WTC11 (cell line): ENCODE measurements at regions not wholly inside any gene's neighbourhood (a gene's known extent, or its start where the extent isn't known, plus 50 kb on each side); places are given as distances from the start of the nearest gene placed in this dataset.

Experiments
- ATAC-seq: fragments of 200-7000 bp; cut with Tn5 transposase; 2 replicates; pipeline ENCODE4 v1.10.0; 2021; ENCODE audit warnings: mild to moderate bottlenecking, moderate library complexity
- CTCF ChIA-PET: fragments of 300-600 bp; sonication (Branson Sonifier 250); formaldehyde crosslinking; loops from one replicate; lab custom pipeline; 2021; ENCODE audit warnings: antibody characterized with exemption; lab: Charles Lee
- POLR2A ChIA-PET: fragments of 350-600 bp; sonication (Branson Sonifier 250); formaldehyde crosslinking; loops from one replicate; lab custom pipeline; 2021; ENCODE audit warnings: antibody characterized with exemption; lab: Charles Lee
- DNase-seq: peaks from one replicate; pipeline ENCODE4 v3.0.0; 2021; ENCODE audit warnings: low spot score
- H3K27ac Mint-ChIP-seq: 2 replicates; pipeline ENCODE4 v1.8.0; 2021; ENCODE audit warnings: mixed read lengths
- H3K27me3 Mint-ChIP-seq: 2 replicates; pipeline ENCODE4 v1.8.0; 2021; ENCODE audit warnings: low read depth, mild to moderate bottlenecking, moderate library complexity, mixed read lengths
- H3K36me3 Mint-ChIP-seq: 2 replicates; pipeline ENCODE4 v1.8.0; 2021; ENCODE audit warnings: mixed read lengths
- H3K4me1 Mint-ChIP-seq: 2 replicates; pipeline ENCODE4 v1.8.0; 2022; ENCODE audit warnings: mixed read lengths
- H3K4me3 Mint-ChIP-seq: 2 replicates; pipeline ENCODE4 v1.8.0; 2021; ENCODE audit warnings: mild to moderate bottlenecking, moderate library complexity, mixed read lengths
- H3K9me3 Mint-ChIP-seq: 2 replicates; pipeline ENCODE4 v1.8.0; 2021; ENCODE audit warnings: mixed read lengths
- ETV6 ChIP-seq: sonication (generic); formaldehyde crosslinking; IDR thresholded peaks from 2 replicates; pipeline ENCODE4 v1.8.1; 2022; ENCODE audit warnings: mild to moderate bottlenecking, missing genetic modification reagents
- FOXJ3 ChIP-seq: sonication (generic); formaldehyde crosslinking; IDR thresholded peaks from 2 replicates; pipeline ENCODE4 v1.9.0; 2021; ENCODE audit warnings: missing genetic modification reagents, mild to moderate bottlenecking, borderline replicate concordance
- FOXK1 ChIP-seq: sonication (generic); formaldehyde crosslinking; IDR thresholded peaks from 2 replicates; pipeline ENCODE4 v1.8.0; 2022; ENCODE audit warnings: mild to moderate bottlenecking, moderate library complexity, missing genetic modification reagents
- FOXP4 ChIP-seq: sonication (generic); formaldehyde crosslinking; IDR thresholded peaks from 2 replicates; pipeline ENCODE4 v1.8.0; 2022; ENCODE audit warnings: mild to moderate bottlenecking, missing genetic modification reagents
- GTF2I ChIP-seq: fragments of 250-450 bp; sonication (Bioruptor Pico); conservative IDR thresholded peaks from 2 replicates; pipeline ENCODE4 v1.4.0; 2021; ENCODE audit warnings: mild to moderate bottlenecking
- IRF1 ChIP-seq: sonication (generic); formaldehyde crosslinking; IDR thresholded peaks from 2 replicates; pipeline ENCODE4 v1.8.0; 2023; ENCODE audit warnings: missing genetic modification reagents
- NFATC4 ChIP-seq: fragments of 250-450 bp; sonication (Bioruptor Pico); IDR thresholded peaks from 2 replicates; pipeline ENCODE4 v1.9.0; 2021; ENCODE audit warnings: mild to moderate bottlenecking
- RORB ChIP-seq: fragments of 250-450 bp; sonication (Bioruptor Pico); IDR thresholded peaks from 2 replicates; pipeline ENCODE4 v1.9.0; 2021; ENCODE audit warnings: mild to moderate bottlenecking
- SMAD3 ChIP-seq: sonication (generic); formaldehyde crosslinking; IDR thresholded peaks from 2 replicates; pipeline ENCODE4 v1.8.0; 2022; ENCODE audit warnings: missing genetic modification reagents, mild to moderate bottlenecking, borderline replicate concordance
- SMAD4 ChIP-seq: sonication (generic); formaldehyde crosslinking; IDR thresholded peaks from 2 replicates; pipeline ENCODE4 v1.8.0; 2022; ENCODE audit warnings: mild to moderate bottlenecking, missing genetic modification reagents
- SOX15 ChIP-seq: fragments of 250-450 bp; sonication (Bioruptor Pico); IDR thresholded peaks from 2 replicates; pipeline ENCODE4 v1.9.0; 2021; ENCODE audit warnings: mild to moderate bottlenecking
- TCF7 ChIP-seq: sonication (generic); formaldehyde crosslinking; IDR thresholded peaks from 2 replicates; pipeline ENCODE4 v1.8.0; 2022; ENCODE audit warnings: mild to moderate bottlenecking, low read depth, missing genetic modification reagents, moderate library complexity
- ZNF232 ChIP-seq: sonication (generic); formaldehyde crosslinking; IDR thresholded peaks from 2 replicates; pipeline ENCODE4 v1.8.0; 2022; ENCODE audit warnings: mild to moderate bottlenecking, missing genetic modification reagents
- ZNF263 ChIP-seq: sonication (generic); formaldehyde crosslinking; IDR thresholded peaks from 2 replicates; pipeline ENCODE4 v1.8.1; 2022; ENCODE audit warnings: low read depth, mild to moderate bottlenecking, moderate library complexity, missing genetic modification reagents
- ZNF317 ChIP-seq: sonication (generic); formaldehyde crosslinking; IDR thresholded peaks from 2 replicates; pipeline ENCODE4 v1.8.1; 2023; ENCODE audit warnings: low read depth, mild to moderate bottlenecking, moderate library complexity, missing genetic modification reagents, borderline replicate concordance
- ZNF416 ChIP-seq: fragments of 250-450 bp; sonication (Bioruptor Pico); IDR thresholded peaks from 2 replicates; pipeline ENCODE4 v1.9.0; 2021; ENCODE audit warnings: mild to moderate bottlenecking, inconsistent platforms
- ZNF423 ChIP-seq: fragments of 250-450 bp; sonication (Bioruptor Pico); IDR thresholded peaks from 2 replicates; pipeline ENCODE4 v2.1.2; 2022; ENCODE audit warnings: mild to moderate bottlenecking, moderate library complexity
- ZNF671 ChIP-seq: fragments of 250-450 bp; sonication (Bioruptor Pico); IDR thresholded peaks from 2 replicates; pipeline ENCODE4 v1.8.0; 2021; ENCODE audit warnings: mild to moderate bottlenecking
- TF ChIP-seq, protein P1 (sequence below): sonication (generic); formaldehyde crosslinking; IDR thresholded peaks from 2 replicates; pipeline ENCODE4 v1.8.0; 2023; ENCODE audit warnings: mild to moderate bottlenecking, missing genetic modification reagents
- TF ChIP-seq, protein P2 (sequence below): fragments of 250-450 bp; sonication (Bioruptor Pico); conservative IDR thresholded peaks from 2 replicates; pipeline ENCODE4 v1.9.0; 2021; ENCODE audit warnings: mild to moderate bottlenecking
- TF ChIP-seq, protein P3 (sequence below): sonication (generic); formaldehyde crosslinking; IDR thresholded peaks from 2 replicates; pipeline ENCODE4 v1.8.0; 2022; ENCODE audit warnings: mild to moderate bottlenecking, missing genetic modification reagents
- TF ChIP-seq, protein P4 (sequence below): sonication (generic); formaldehyde crosslinking; IDR thresholded peaks from 2 replicates; pipeline ENCODE4 v1.8.0; 2022; ENCODE audit warnings: missing genetic modification reagents
- TF ChIP-seq, protein P5 (sequence below): sonication (generic); formaldehyde crosslinking; IDR thresholded peaks from 2 replicates; pipeline ENCODE4 v1.8.1; 2022; ENCODE audit warnings: mild to moderate bottlenecking, moderate library complexity, missing genetic modification reagents
- TF ChIP-seq, protein P6 (sequence below): fragments of 250-450 bp; sonication (Bioruptor Pico); IDR thresholded peaks from 2 replicates; pipeline ENCODE4 v1.9.0; 2021; ENCODE audit warnings: moderate library complexity, mild to moderate bottlenecking, inconsistent platforms, borderline replicate concordance

DNA sequence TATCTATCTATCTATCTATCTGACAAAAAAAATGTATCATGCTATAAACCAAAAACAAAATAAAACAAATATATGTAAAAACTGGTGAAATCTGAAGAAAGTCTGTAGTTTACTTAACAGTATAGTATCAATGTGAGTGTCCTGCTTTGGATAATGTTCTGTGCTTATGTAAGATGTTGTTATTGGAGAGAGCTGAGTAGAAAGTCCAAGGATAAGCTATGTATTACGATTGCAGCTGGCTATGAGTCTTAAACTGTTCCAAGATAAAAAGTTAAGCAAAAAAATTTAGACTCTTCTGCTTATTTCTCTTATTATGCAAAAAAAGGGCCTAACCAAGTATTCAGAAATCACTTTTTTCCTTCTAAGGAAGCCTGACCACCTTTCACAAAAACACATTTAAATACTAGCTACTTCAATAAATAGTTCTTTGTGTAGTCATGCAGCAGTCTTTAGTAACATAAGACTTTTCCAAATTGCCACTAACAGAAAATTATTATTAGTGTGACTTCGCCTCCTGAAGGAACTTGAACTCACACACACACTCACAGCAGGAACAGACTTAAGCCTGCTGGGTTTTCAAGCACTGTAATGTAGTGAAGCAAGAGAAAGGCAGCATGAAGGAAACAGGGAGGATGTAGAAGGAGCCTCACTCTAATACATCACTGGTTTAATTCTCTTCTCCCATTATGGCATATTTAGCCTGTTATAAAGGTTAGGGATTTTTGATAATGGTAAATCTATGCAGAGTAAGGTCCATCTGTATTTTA is 265.8 kb upstream of the GJE1 start (continued):
- TF ChIP-seq, protein P1, sequence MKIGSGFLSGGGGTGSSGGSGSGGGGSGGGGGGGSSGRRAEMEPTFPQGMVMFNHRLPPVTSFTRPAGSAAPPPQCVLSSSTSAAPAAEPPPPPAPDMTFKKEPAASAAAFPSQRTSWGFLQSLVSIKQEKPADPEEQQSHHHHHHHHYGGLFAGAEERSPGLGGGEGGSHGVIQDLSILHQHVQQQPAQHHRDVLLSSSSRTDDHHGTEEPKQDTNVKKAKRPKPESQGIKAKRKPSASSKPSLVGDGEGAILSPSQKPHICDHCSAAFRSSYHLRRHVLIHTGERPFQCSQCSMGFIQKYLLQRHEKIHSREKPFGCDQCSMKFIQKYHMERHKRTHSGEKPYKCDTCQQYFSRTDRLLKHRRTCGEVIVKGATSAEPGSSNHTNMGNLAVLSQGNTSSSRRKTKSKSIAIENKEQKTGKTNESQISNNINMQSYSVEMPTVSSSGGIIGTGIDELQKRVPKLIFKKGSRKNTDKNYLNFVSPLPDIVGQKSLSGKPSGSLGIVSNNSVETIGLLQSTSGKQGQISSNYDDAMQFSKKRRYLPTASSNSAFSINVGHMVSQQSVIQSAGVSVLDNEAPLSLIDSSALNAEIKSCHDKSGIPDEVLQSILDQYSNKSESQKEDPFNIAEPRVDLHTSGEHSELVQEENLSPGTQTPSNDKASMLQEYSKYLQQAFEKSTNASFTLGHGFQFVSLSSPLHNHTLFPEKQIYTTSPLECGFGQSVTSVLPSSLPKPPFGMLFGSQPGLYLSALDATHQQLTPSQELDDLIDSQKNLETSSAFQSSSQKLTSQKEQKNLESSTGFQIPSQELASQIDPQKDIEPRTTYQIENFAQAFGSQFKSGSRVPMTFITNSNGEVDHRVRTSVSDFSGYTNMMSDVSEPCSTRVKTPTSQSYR (CRISPR knock-in tag) = no peak
- TF ChIP-seq, protein P2, sequence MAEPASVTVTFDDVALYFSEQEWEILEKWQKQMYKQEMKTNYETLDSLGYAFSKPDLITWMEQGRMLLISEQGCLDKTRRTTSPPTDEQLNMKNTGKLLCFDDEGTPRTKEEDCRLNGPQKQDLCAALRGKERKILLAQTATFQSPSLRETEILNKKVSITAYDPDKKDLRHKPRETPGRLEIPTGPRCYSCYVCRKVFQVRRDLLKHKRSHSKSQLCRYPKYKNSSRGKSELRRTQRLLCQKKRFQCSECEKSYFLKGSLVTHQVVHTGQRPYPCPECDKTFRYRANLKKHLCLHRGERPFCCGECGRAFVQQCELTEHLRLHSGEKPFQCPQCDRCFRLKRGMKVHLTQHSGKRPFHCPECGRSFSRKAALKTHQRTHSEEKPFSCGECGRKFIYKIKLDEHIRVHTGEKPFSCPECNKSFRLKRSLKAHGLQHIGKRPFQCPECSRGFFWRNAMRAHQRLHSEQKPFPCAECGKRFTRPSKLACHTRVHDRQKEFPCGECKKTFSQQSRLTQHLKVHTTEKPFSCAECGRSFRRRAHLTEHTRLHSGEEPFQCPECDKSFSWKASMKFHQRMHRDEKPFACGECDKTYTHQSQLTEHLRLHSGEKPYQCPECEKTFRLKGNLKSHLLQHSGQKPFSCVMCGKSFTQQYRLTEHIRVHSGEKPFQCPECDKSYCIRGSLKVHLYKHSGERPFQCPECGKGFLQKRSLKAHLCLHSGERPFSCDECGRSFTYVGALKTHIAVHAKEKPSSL (CRISPR knock-in tag) = no peak
- TF ChIP-seq ZNF423 (no peak), IRF1 (no peak), TCF7 (no peak), ZNF317 (CRISPR knock-in tag) (no peak), SMAD3 (no peak), FOXP4 (CRISPR knock-in tag) (no peak)

- peaks cover 12% of the 10 kb centered on the region for H3K4me1 Mint-ChIP-seq
- ATAC-seq (no peak; the same call in 1 of the 2 replicates), DNase-seq (no peak)
- ChIA-PET POLR2A (no interaction called here), CTCF (no interaction called here)
- no peaks in the 10 kb centered on the region for H3K27me3 Mint-ChIP-seq
- no peaks in the 10 kb centered on the region for H3K36me3 Mint-ChIP-seq
- H3K4me3 Mint-ChIP-seq = no peak overlapping the region
- peaks cover 6% of the 10 kb centered on the region; the same call in 1 of the 2 replicates for H3K9me3 Mint-ChIP-seq
- no peak overlapping the region for H3K27ac Mint-ChIP-seq
- TF ChIP-seq, protein P3, sequence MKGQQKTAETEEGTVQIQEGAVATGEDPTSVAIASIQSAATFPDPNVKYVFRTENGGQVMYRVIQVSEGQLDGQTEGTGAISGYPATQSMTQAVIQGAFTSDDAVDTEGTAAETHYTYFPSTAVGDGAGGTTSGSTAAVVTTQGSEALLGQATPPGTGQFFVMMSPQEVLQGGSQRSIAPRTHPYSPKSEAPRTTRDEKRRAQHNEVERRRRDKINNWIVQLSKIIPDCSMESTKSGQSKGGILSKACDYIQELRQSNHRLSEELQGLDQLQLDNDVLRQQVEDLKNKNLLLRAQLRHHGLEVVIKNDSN (CRISPR knock-in tag) = no peak
- TF ChIP-seq, protein P4, sequence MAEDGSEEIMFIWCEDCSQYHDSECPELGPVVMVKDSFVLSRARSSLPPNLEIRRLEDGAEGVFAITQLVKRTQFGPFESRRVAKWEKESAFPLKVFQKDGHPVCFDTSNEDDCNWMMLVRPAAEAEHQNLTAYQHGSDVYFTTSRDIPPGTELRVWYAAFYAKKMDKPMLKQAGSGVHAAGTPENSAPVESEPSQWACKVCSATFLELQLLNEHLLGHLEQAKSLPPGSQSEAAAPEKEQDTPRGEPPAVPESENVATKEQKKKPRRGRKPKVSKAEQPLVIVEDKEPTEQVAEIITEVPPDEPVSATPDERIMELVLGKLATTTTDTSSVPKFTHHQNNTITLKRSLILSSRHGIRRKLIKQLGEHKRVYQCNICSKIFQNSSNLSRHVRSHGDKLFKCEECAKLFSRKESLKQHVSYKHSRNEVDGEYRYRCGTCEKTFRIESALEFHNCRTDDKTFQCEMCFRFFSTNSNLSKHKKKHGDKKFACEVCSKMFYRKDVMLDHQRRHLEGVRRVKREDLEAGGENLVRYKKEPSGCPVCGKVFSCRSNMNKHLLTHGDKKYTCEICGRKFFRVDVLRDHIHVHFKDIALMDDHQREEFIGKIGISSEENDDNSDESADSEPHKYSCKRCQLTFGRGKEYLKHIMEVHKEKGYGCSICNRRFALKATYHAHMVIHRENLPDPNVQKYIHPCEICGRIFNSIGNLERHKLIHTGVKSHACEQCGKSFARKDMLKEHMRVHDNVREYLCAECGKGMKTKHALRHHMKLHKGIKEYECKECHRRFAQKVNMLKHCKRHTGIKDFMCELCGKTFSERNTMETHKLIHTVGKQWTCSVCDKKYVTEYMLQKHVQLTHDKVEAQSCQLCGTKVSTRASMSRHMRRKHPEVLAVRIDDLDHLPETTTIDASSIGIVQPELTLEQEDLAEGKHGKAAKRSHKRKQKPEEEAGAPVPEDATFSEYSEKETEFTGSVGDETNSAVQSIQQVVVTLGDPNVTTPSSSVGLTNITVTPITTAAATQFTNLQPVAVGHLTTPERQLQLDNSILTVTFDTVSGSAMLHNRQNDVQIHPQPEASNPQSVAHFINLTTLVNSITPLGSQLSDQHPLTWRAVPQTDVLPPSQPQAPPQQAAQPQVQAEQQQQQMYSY (CRISPR knock-in tag) = no peak
- TF ChIP-seq, protein P5, sequence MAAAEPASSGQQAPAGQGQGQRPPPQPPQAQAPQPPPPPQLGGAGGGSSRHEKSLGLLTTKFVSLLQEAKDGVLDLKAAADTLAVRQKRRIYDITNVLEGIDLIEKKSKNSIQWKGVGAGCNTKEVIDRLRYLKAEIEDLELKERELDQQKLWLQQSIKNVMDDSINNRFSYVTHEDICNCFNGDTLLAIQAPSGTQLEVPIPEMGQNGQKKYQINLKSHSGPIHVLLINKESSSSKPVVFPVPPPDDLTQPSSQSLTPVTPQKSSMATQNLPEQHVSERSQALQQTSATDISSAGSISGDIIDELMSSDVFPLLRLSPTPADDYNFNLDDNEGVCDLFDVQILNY (CRISPR knock-in tag) = no peak
- no peak for TF ChIP-seq GTF2I (CRISPR knock-in tag)
- TF ChIP-seq ZNF263 (CRISPR knock-in tag) = no peak
- TF ChIP-seq TCF7 = no peak
- no peak for TF ChIP-seq ZNF671
- TF ChIP-seq ZNF232 (CRISPR knock-in tag) = no peak
- no peak for TF ChIP-seq RORB (CRISPR knock-in tag)
- TF ChIP-seq ETV6 (CRISPR knock-in tag) = no peak
- no peak for TF ChIP-seq FOXJ3 (CRISPR knock-in tag)
- no peak for TF ChIP-seq ZNF416
- no peak for TF ChIP-seq SOX15
- no peak for TF ChIP-seq SMAD4 (CRISPR knock-in tag)
- no peak for TF ChIP-seq FOXK1 (CRISPR knock-in tag)
- TF ChIP-seq, protein P6, sequence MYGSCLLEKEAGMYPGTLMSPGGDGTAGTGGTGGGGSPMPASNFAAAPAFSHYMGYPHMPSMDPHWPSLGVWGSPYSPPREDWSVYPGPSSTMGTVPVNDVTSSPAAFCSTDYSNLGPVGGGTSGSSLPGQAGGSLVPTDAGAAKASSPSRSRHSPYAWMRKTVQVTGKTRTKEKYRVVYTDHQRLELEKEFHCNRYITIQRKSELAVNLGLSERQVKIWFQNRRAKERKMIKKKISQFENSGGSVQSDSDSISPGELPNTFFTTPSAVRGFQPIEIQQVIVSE (CRISPR knock-in tag) = no peak
- TF ChIP-seq NFATC4 = no peak
Observed at GRCh38 chr6:141851063-141851462, 281.7 kb upstream of the GJE1 start.
